ENCODE measurements at regions not wholly inside any gene's neighbourhood (a gene's known extent, or its start where the extent isn't known, plus 50 kb on each side); places are given as distances from the start of the nearest gene placed in this dataset.
"Not testable (repeated sequence)": the region's sequence is repeated elsewhere in the genome, so short reads cannot be mapped to it uniquely, and the experiment has no call there.

DNA sequence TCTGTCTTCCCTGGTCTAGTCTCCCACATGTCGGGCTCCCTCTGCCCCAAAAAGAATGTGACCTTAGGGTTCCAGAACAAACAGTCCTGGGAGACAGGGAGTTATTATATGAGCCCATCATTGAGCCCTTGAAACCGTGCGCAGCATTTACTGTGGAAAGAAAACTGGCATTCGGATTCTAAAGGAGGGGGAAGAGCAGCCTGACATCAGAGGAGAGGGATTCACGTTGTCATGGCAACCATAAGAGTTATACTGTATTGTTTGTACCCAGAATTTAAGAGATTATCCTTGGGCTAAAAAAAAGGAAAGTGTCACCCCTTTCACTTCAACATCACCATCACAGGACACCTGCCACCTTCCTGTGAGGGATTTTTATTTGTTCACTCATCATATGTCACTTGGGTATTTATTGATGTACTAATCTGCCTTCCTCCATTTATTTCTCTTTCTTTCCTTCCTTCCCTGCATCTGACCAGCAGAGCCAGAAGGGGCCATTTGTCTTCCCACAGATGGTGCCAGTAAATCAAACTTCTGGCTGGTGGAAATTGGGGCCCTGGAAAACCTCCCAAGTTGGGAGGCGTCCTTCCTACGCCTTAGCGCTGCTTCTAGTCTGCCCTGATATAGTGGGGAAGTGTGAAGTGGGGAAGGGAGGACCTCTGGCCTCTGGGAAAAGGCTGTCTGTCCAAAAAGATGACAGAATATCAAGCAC, 64.9 kb upstream of the FRMPD3 start:
- TF ChIP-seq CTCF (IDR thresholded peaks at IDR 0.05; ENCODE audit: low read depth, low read length, missing control alignments): no peak
- H3K4me3 ChIP-seq (replicated peaks; ENCODE audit: low read depth, low read length): no peak overlapping the region
- no peak for DNase-seq (ENCODE audit: extremely low read depth, low read depth)

DNA sequence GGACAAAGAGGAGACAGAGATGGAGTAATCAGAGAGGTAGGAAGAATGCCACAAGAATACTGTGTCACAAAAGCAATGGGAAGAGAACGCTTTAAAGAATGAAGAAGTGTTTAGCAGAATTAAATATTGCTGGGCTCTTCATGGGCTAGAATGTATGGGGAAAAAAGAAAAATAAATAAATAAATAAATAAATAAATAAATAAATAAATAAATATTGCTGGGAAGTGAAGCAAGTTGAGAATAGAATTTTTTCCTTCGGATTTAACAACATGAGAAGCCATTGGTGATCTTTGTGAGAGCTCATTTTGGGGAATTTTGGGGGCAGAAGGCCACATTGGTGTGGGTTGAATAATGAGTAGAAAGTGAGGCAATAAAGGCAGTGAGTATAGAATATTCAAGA, 59.7 kb upstream of the FRMPD3 start:
- H3K4me3 ChIP-seq (replicated peaks; ENCODE audit: low read depth, low read length): no peak overlapping the region
- no peak for TF ChIP-seq CTCF (IDR thresholded peaks at IDR 0.05; ENCODE audit: low read depth, low read length, missing control alignments)
- DNase-seq (ENCODE audit: extremely low read depth, low read depth): no peak

DNA sequence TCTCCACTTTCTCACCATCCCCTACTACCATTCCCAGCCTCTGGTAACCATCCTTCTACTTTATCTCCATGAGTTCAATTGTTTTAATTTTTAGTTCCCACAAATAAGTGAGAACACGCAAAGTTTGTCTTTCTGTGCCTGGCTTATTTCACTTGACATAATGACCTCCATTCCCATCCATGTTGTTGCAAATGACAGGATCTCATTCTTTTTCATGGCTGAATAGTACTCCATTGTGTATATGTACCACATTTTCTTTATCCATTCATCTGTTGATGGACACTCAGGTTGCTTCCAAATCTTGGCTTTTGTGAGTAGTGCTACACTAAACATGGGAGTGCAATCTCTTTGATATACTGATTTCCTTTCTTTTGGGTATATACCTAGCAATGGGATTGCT, 55.8 kb upstream of the FRMPD3 start:
- not testable (repeated sequence) for H3K4me3 ChIP-seq (replicated peaks; ENCODE audit: low read depth, low read length); DNase-seq (ENCODE audit: extremely low read depth, low read depth)

- no peak overlapping the region for H3K4me3 ChIP-seq (replicated peaks; ENCODE audit: low read depth, low read length)
- DNase-seq (ENCODE audit: extremely low read depth, low read depth): no peak
- TF ChIP-seq CTCF (IDR thresholded peaks at IDR 0.05; ENCODE audit: low read depth, low read length, missing control alignments): no peak
These were observed 53.2 kb upstream of the FRMPD3 start for GRCh38 chrX:107396235-107396634.

DNA sequence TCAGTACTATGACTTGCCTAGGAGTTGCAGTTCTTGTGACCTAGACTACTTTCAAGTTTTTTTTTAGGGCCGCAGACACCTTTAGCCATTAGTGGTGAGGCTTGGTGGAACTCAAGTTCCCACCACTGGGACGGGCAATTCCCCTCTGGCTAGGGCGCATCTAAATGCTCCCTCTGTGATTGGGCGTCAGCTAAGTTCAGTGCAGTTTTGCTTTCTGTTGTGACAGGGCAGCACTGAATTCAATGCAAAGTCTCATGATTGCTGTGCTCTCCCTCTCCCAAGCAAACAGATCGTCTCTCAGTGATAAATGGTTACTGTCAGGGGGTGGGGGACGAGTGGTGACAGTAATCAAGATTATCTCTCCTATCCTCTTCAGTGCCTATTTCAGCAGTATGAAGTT, 52.7 kb upstream of the FRMPD3 start:
- no peak for TF ChIP-seq CTCF (IDR thresholded peaks at IDR 0.05; ENCODE audit: low read depth, low read length, missing control alignments)

GRCh38 chrX:107398115-107398514, 51.3 kb upstream of the FRMPD3 start:
- TF ChIP-seq CTCF (IDR thresholded peaks at IDR 0.05; ENCODE audit: low read depth, low read length, missing control alignments): no peak
- no peak for DNase-seq (ENCODE audit: extremely low read depth, low read depth)
- no peak overlapping the region for H3K4me3 ChIP-seq (replicated peaks; ENCODE audit: low read depth, low read length)

More for the DNA sequence above, 52.7 kb upstream of the FRMPD3 start:
- DNase-seq (ENCODE audit: extremely low read depth, low read depth): no peak
- H3K4me3 ChIP-seq (replicated peaks; ENCODE audit: low read depth, low read length): no peak overlapping the region
